ENCODE measurements at regions not wholly inside any gene's neighbourhood (a gene's known extent, or its start where the extent isn't known, plus 50 kb on each side); places are given as distances from the start of the nearest gene placed in this dataset.

- intact Hi-C loops (cut with DNase I): no loop called here
These were observed 263.0 kb upstream of the TRIB2 start for GRCh38 chr2:12453731-12454130.

GRCh38 chr2:12455661-12456060, 261.1 kb upstream of the TRIB2 start:
- H3K27ac ChIP-seq: no peak overlapping the region

More at GRCh38 chr2:12453731-12454130, 263.0 kb upstream of the TRIB2 start:
- TF ChIP-seq POLR2A (IDR thresholded peaks at IDR 0.05) (no peak), POLR2AphosphoS5 (IDR thresholded peaks at IDR 0.05; ENCODE audit: insufficient read depth in 1 of 2, low read depth in 1 of 2) (no peak), CTCF (IDR thresholded peaks at IDR 0.05) (no peak)
- no peak overlapping the region for H3K27ac ChIP-seq
- H3K36me3 ChIP-seq: no peaks in the 10 kb centered on the region
- H3K4me3 ChIP-seq: no peak overlapping the region
- H3K27me3 ChIP-seq: no peaks in the 10 kb centered on the region
- peaks cover 25% of the 10 kb centered on the region for H3K4me1 ChIP-seq
- H3K9me3 ChIP-seq: no peaks in the 10 kb centered on the region
- no peak for DNase-seq (ENCODE audit: extremely low spot score in 2 of 2)

GRCh38 chr2:12456293-12457106, 260.2 kb upstream of the TRIB2 start:
- peak in 1 of 2 donors; percentile 98 for DNase-seq (ENCODE audit: extremely low spot score in 2 of 2)
- Histone ChIP-seq H3K4me1 (peaks cover 25% of the 10 kb centered on the region), H3K27me3 (no peaks in the 10 kb centered on the region), H3K4me3 (peak overlapping the region in 1 of 2 donors; percentile 16), H3K36me3 (no peaks in the 10 kb centered on the region), H3K27ac (peak overlapping the region; percentile 54), H3K9me3 (no peaks in the 10 kb centered on the region)
- TF ChIP-seq POLR2A (IDR thresholded peaks at IDR 0.05) (no peak), POLR2AphosphoS5 (IDR thresholded peaks at IDR 0.05; ENCODE audit: insufficient read depth in 1 of 2, low read depth in 1 of 2) (peak; percentile 68 to 97)
- intact Hi-C loops (cut with DNase I): loop anchor here (5.0 kb wide), 1 partner anchor 261 kb away; the partner anchor contains the start of gene TRIB2

More at GRCh38 chr2:12455661-12456060, 261.1 kb upstream of the TRIB2 start:
- H3K27me3 ChIP-seq: no peaks in the 10 kb centered on the region
- no peak for DNase-seq (ENCODE audit: extremely low spot score in 2 of 2)
- no peaks in the 10 kb centered on the region for H3K9me3 ChIP-seq
- no peaks in the 10 kb centered on the region for H3K36me3 ChIP-seq
- intact Hi-C loops (cut with DNase I): loop anchor here (5.0 kb wide), 1 partner anchor 262 kb away; the partner anchor contains the start of gene TRIB2
- no peak overlapping the region for H3K4me3 ChIP-seq
- TF ChIP-seq POLR2AphosphoS5 (IDR thresholded peaks at IDR 0.05; ENCODE audit: insufficient read depth in 1 of 2, low read depth in 1 of 2) (no peak), POLR2A (IDR thresholded peaks at IDR 0.05) (no peak), CTCF (IDR thresholded peaks at IDR 0.05) (no peak)
- H3K4me1 ChIP-seq: peaks cover 25% of the 10 kb centered on the region

GRCh38 chr2:12457831-12458230, 258.9 kb upstream of the TRIB2 start:
- H3K4me3 ChIP-seq: no peak overlapping the region
- no peaks in the 10 kb centered on the region for H3K27me3 ChIP-seq
- TF ChIP-seq CTCF (IDR thresholded peaks at IDR 0.05): no peak
- no peak for TF ChIP-seq POLR2AphosphoS5 (IDR thresholded peaks at IDR 0.05; ENCODE audit: insufficient read depth in 1 of 2, low read depth in 1 of 2)
- TF ChIP-seq POLR2A (IDR thresholded peaks at IDR 0.05): no peak
- no peak overlapping the region for H3K27ac ChIP-seq
- no peaks in the 10 kb centered on the region for H3K9me3 ChIP-seq
- no peaks in the 10 kb centered on the region for H3K36me3 ChIP-seq
- no peak for DNase-seq (ENCODE audit: extremely low spot score in 2 of 2)
- intact Hi-C loops (cut with DNase I): loop anchor here (5.0 kb wide), 1 partner anchor 259 kb away; the partner anchor contains the start of gene TRIB2
- H3K4me1 ChIP-seq: peaks cover 25% of the 10 kb centered on the region

GRCh38 chr2:12463189-12463588, 253.5 kb upstream of the TRIB2 start:
- H3K4me1 ChIP-seq: no peaks in the 10 kb centered on the region
- H3K36me3 ChIP-seq: no peaks in the 10 kb centered on the region
- DNase-seq (ENCODE audit: extremely low spot score in 2 of 2): no peak
- TF ChIP-seq POLR2A (IDR thresholded peaks at IDR 0.05): no peak
- no peak for TF ChIP-seq CTCF (IDR thresholded peaks at IDR 0.05)
- no peak for TF ChIP-seq POLR2AphosphoS5 (IDR thresholded peaks at IDR 0.05; ENCODE audit: insufficient read depth in 1 of 2, low read depth in 1 of 2)
- no peaks in the 10 kb centered on the region for H3K9me3 ChIP-seq
- no peak overlapping the region for H3K27ac ChIP-seq
- H3K4me3 ChIP-seq: no peak overlapping the region
- intact Hi-C loops (cut with DNase I): no loop called here
- H3K27me3 ChIP-seq: no peaks in the 10 kb centered on the region
